Mesenchymal stem cell (in vitro differentiated cells and primary cell): ENCODE measurements at regions not wholly inside any gene's neighbourhood (a gene's known extent, or its start where the extent isn't known, plus 50 kb on each side); places are given as distances from the start of the nearest gene placed in this dataset.
"Not testable (repeated sequence)": the region's sequence is repeated elsewhere in the genome, so short reads cannot be mapped to it uniquely, and the experiment has no call there.

Experiments used
- DNase-seq: peaks from one replicate; pipeline ENCODE4 v3.0.0-alpha.2; 2013
- H2AFZ ChIP-seq: one replicate; pipeline ENCODE4 v1.6.1; 2013; ENCODE audit warnings: low read depth, mild to moderate bottlenecking, control low read depth, inconsistent platforms, low read length, moderate library complexity
- H2AK5ac ChIP-seq: 2 replicates; pipeline ENCODE4 v1.6.1; 2013; ENCODE audit warnings: low read length, moderate library complexity, mild to moderate bottlenecking, inconsistent platforms; ENCODE audit not compliant: severe bottlenecking
- H2BK120ac ChIP-seq: one replicate; pipeline ENCODE4 v1.6.1; 2013; ENCODE audit warnings: low read depth, mild to moderate bottlenecking, inconsistent platforms, low read length, moderate library complexity
- H2BK12ac ChIP-seq, 2 experiments: one replicate each; pipeline ENCODE4 v1.6.1; 2013; ENCODE audit warnings: inconsistent platforms in 2 of 2, low read length in 2 of 2, mild to moderate bottlenecking in 2 of 2, moderate library complexity in 2 of 2, control low read depth in 1 of 2
- H2BK15ac ChIP-seq: one replicate; pipeline ENCODE4 v1.6.1; 2013; ENCODE audit warnings: mild to moderate bottlenecking, low read depth, inconsistent platforms; ENCODE audit not compliant: poor library complexity, severe bottlenecking
- H2BK5ac ChIP-seq: 2 replicates; pipeline ENCODE4 v1.6.1; 2013; ENCODE audit warnings: low read depth, mild to moderate bottlenecking, low read length, control low read depth, inconsistent platforms; ENCODE audit not compliant: poor library complexity, severe bottlenecking
- H3K14ac ChIP-seq, 2 experiments: one replicate each; pipeline ENCODE4 v1.6.1; 2013; ENCODE audit warnings: inconsistent platforms in 2 of 2, low read length in 2 of 2, control low read depth in 1 of 2, mild to moderate bottlenecking in 1 of 2, moderate library complexity in 1 of 2
- H3K18ac ChIP-seq, 2 experiments: one replicate each; pipeline ENCODE4 v1.6.1; 2013; ENCODE audit warnings: inconsistent platforms in 2 of 2, low read length in 2 of 2, control low read depth in 1 of 2, low read depth in 1 of 2, mild to moderate bottlenecking in 1 of 2
- H3K23ac ChIP-seq, 2 experiments: one replicate each; pipeline ENCODE4 v1.6.1; 2013; ENCODE audit warnings: inconsistent platforms in 2 of 2, low read length in 2 of 2, mild to moderate bottlenecking in 2 of 2, moderate library complexity in 2 of 2, control low read depth in 1 of 2
- H3K27ac ChIP-seq: 2 replicates; pipeline ENCODE4 v1.5.1; 2013; ENCODE audit warnings: mild to moderate bottlenecking, moderate library complexity, low read length, control low read depth, inconsistent platforms; ENCODE audit not compliant: poor library complexity, severe bottlenecking
- H3K27me3 ChIP-seq, 2 experiments: 2 replicates each; pipeline versions ENCODE4 v1.6.1 to v1.7.0; 2013; ENCODE audit warnings: low read length in 2 of 2, mild to moderate bottlenecking in 2 of 2, moderate library complexity in 2 of 2, control low read depth in 1 of 2, inconsistent platforms in 1 of 2; ENCODE audit not compliant: control insufficient read depth in 1 of 2, insufficient read depth in 1 of 2
- H3K36me3 ChIP-seq, 2 experiments: 2 replicates each; pipeline versions ENCODE4 v1.6.1 to v1.7.0; 2013; ENCODE audit warnings: low read length in 2 of 2, control low read depth in 1 of 2, inconsistent platforms in 1 of 2, low read depth in 1 of 2, mild to moderate bottlenecking in 1 of 2; ENCODE audit not compliant: insufficient read depth in 2 of 2, control insufficient read depth in 1 of 2
- H3K4ac ChIP-seq, 2 experiments: one replicate each; pipeline ENCODE4 v1.6.1; 2013; ENCODE audit warnings: inconsistent platforms in 2 of 2, low read length in 2 of 2, mild to moderate bottlenecking in 2 of 2, moderate library complexity in 2 of 2, control low read depth in 1 of 2, low read depth in 1 of 2
- H3K4me1 ChIP-seq: 2 replicates; pipeline ENCODE4 v1.6.1; 2013; ENCODE audit warnings: low read depth, low read length, control low read depth; ENCODE audit not compliant: control insufficient read depth, insufficient read depth
- H3K4me2 ChIP-seq: 2 replicates; pipeline ENCODE4 v1.6.1; 2013; ENCODE audit warnings: low read length, mild to moderate bottlenecking, inconsistent platforms; ENCODE audit not compliant: poor library complexity, severe bottlenecking
- H3K4me3 ChIP-seq, 2 experiments: 2 replicates each; pipeline versions ENCODE4 v1.5.1 to v1.7.0; 2013; ENCODE audit warnings: low read length in 2 of 2, mild to moderate bottlenecking in 2 of 2, control low read depth in 1 of 2, low read depth in 1 of 2; ENCODE audit not compliant: insufficient read depth in 1 of 2
- H3K79me1 ChIP-seq: replicated peaks from 2 replicates; pipeline ENCODE4 v1.6.1; 2013; ENCODE audit warnings: mild to moderate bottlenecking, control low read depth, low read length, inconsistent platforms; ENCODE audit not compliant: poor library complexity, severe bottlenecking
- H3K9ac ChIP-seq: 2 replicates; pipeline ENCODE4 v1.7.0; 2013; ENCODE audit warnings: mild to moderate bottlenecking, low read length, moderate library complexity
- H3K9me3 ChIP-seq: 2 replicates; pipeline ENCODE4 v1.7.0; 2013; ENCODE audit warnings: mild to moderate bottlenecking, low read length; ENCODE audit not compliant: control insufficient read depth
- H4K8ac ChIP-seq: one replicate; pipeline ENCODE4 v1.6.1; 2013; ENCODE audit warnings: inconsistent platforms, mild to moderate bottlenecking, low read length, moderate library complexity
- H4K91ac ChIP-seq: one replicate; pipeline ENCODE4 v1.6.1; 2013; ENCODE audit warnings: mild to moderate bottlenecking, low read length, inconsistent platforms
- WGBS: methylation state at CpG from one replicate; pipeline ENCODE4 v1.1.7; 2013; ENCODE audit warnings: mixed read lengths; 5-methylcytosine and 5-hydroxymethylcytosine counted together

DNA sequence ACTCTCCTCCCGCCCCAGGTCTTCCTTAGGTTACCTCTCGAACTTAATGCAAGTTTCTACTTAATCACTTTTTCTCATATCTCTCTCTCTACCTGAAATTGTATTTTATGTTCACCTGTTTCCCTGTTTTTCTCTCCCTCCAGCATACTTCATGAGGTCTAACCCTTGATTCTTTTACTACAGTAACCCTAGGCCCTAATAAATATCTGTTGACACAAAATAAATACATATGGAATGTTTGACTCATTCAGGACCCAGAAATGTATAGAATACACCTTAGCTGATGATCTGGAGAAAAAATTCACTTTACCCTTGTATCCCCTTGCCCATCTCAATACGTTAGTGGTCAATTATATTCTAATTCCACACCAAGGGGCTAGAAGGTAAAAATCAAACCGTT is 250.9 kb upstream of the PTGER4 start:
- DNase-seq, result no peak
- no peaks in the 10 kb centered on the region for H3K36me3 ChIP-seq
- no peak overlapping the region for H3K4me3 ChIP-seq
- no peak overlapping the region for H4K8ac ChIP-seq
- no peak overlapping the region for H3K23ac ChIP-seq
- H2AFZ ChIP-seq, result no peak overlapping the region
- H2BK12ac ChIP-seq, result no peak overlapping the region
- H3K9ac ChIP-seq, result no peak overlapping the region
- no peaks in the 10 kb centered on the region for H3K27me3 ChIP-seq
- H2AK5ac ChIP-seq, result no peak overlapping the region
- H2BK15ac ChIP-seq, result no peak overlapping the region
- H3K4ac ChIP-seq, result no peak overlapping the region
- H3K79me1 ChIP-seq, result no peaks in the 10 kb centered on the region
- WGBS, result 95% methylated on average over 4 of the region's 4 CpGs
- H2BK5ac ChIP-seq, result no peak overlapping the region
- no peak overlapping the region for H3K4me2 ChIP-seq
- H4K91ac ChIP-seq, result no peak overlapping the region
- H3K18ac ChIP-seq, result no peak overlapping the region
- no peaks in the 10 kb centered on the region for H3K9me3 ChIP-seq
- no peak overlapping the region for H3K27ac ChIP-seq
- H2BK120ac ChIP-seq, result no peak overlapping the region
- H3K4me1 ChIP-seq, result no peaks in the 10 kb centered on the region
- H3K14ac ChIP-seq, result no peak overlapping the region

DNA sequence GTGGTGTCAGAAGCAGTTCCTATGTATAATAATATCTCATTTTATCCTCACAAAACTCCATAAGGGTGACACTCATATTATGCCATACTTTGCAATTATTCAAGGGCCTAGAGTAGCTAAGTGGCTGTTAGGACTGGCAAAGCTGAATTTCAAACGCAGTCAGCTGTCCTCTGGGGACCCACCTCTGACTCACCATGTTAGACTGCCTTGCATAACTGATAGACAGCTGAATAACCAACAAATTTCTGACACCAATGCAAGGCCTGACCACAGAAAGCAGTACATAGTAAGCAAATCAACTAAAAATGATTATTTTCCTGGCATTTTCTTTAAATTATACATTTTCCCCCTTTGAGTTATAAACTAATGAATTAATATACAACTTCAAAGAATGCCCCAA is 251.6 kb upstream of the PTGER4 start:
- WGBS, result 18% methylated on average over 1 of the region's 1 CpG
- Histone ChIP-seq H3K4me1 (no peaks in the 10 kb centered on the region), H2AFZ (no peak overlapping the region), H2AK5ac (no peak overlapping the region), H3K23ac (no peak overlapping the region), H3K9me3 (peaks cover 2% of the 10 kb centered on the region), H4K8ac (no peak overlapping the region), H2BK120ac (no peak overlapping the region), H3K36me3 (no peaks in the 10 kb centered on the region), H2BK12ac (no peak overlapping the region), H3K4me3 (no peak overlapping the region), H4K91ac (no peak overlapping the region), H2BK5ac (no peak overlapping the region), H3K14ac (no peak overlapping the region), H2BK15ac (no peak overlapping the region), H3K4me2 (no peak overlapping the region), H3K9ac (no peak overlapping the region), H3K27me3 (no peaks in the 10 kb centered on the region), H3K18ac (no peak overlapping the region), H3K4ac (no peak overlapping the region), H3K27ac (no peak overlapping the region), H3K79me1 (no peaks in the 10 kb centered on the region)
- DNase-seq, result peak; percentile 76

DNA sequence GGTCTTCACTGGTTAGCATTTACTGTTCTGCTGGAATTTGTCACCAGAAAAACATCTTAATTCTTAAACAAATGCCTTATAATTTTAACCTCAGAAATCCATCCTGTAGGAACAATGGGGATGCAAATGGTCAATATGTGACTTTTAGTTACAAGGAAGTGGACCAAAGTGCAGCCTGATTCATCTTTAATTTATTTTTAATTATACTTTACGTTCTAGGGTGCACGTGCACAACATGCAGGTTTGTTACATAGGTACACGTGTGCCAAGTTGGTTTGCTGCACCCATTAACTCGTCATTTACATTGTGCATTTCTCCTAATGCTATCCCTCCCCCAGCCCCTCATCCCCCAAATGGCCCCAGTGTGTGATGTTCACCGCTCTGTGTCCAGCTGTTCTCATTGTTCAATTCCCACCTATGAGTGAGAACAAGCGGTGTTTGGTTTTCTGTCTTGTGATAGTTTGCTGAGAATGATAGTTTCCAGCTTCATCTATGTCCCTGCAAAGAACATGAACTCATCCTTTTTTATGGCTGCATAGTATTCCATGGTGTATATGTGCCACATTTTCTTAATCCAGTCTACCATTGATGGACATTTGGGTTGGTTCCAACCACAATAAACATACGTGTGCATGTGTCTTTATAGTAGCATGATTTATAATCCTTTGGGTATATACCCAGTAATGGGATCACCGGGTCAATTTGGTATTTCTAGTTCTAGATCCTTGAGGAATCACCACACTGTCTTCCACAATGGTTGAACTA is 262.5 kb upstream of the PTGER4 start:
- H3K9me3 ChIP-seq, H3K14ac ChIP-seq, H2BK12ac ChIP-seq, H2BK5ac ChIP-seq, H2AFZ ChIP-seq, H3K79me1 ChIP-seq, H3K4me1 ChIP-seq, H3K23ac ChIP-seq, H4K91ac ChIP-seq, H3K4ac ChIP-seq, H3K27ac ChIP-seq, DNase-seq, H3K4me2 ChIP-seq, H3K36me3 ChIP-seq, H3K18ac ChIP-seq, H2BK15ac ChIP-seq, H2BK120ac ChIP-seq, H3K4me3 ChIP-seq, H3K27me3 ChIP-seq, H4K8ac ChIP-seq, H3K9ac ChIP-seq, H2AK5ac ChIP-seq: not testable (repeated sequence)
- WGBS, result 94% methylated on average over 5 of the region's 8 CpGs

DNA sequence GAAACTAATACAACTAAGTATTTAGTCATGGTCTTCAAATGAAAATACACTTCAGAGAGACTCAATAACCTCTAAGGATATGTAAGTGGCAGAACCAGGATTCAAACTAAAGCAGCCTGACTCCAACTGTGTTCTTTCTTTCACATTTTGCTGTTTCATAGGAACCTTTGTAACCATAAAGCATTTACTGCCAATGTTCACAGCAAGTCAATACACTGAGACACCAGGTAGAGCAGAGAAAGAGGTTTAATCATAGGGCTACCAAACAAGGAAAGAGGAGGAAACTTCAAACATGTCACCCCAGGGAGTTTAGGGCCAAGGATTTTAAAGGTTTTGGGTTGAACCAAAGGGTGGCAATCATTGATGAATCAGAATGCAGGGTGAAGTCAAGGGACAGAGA is 263.1 kb upstream of the PTGER4 start:
- no peak overlapping the region for H3K4ac ChIP-seq
- H3K4me2 ChIP-seq, result no peak overlapping the region
- no peak overlapping the region for H2BK120ac ChIP-seq
- no peak overlapping the region for H3K18ac ChIP-seq
- no peak overlapping the region for H3K9ac ChIP-seq
- peaks cover 3% of the 10 kb centered on the region for H3K9me3 ChIP-seq
- no peak overlapping the region for H2BK5ac ChIP-seq
- H3K14ac ChIP-seq, result no peak overlapping the region
- DNase-seq, result no peak
- H3K79me1 ChIP-seq, result no peaks in the 10 kb centered on the region
- H2BK12ac ChIP-seq, result no peak overlapping the region
- no peak overlapping the region for H3K23ac ChIP-seq
- H3K27ac ChIP-seq, result no peak overlapping the region
- H3K36me3 ChIP-seq, result no peaks in the 10 kb centered on the region
- no peaks in the 10 kb centered on the region for H3K27me3 ChIP-seq
- no peak overlapping the region for H4K91ac ChIP-seq
- no peak overlapping the region for H2BK15ac ChIP-seq
- H3K4me1 ChIP-seq, result no peaks in the 10 kb centered on the region
- H4K8ac ChIP-seq, result no peak overlapping the region
- H2AK5ac ChIP-seq, result no peak overlapping the region
- H2AFZ ChIP-seq, result no peak overlapping the region
- H3K4me3 ChIP-seq, result no peak overlapping the region
